HEK293 (cell line): ENCODE measurements at regions not wholly inside any gene's neighbourhood (a gene's known extent, or its start where the extent isn't known, plus 50 kb on each side); places are given as distances from the start of the nearest gene placed in this dataset.
A peak's percentile ranks its signal among the peaks of the same experiment; 100 is the strongest.

ENCODE experiments used
- CTCF ChIA-PET: fragments of 350-600 bp; formaldehyde crosslinking; extraction: SDS; loops from one replicate; lab custom pipeline; 2021; ENCODE audit warnings: antibody characterized with exemption; lab: Yijun Ruan, JAX
- POLR2A ChIA-PET: fragments of 300-600 bp; formaldehyde crosslinking; extraction: SDS; loops from one replicate; lab custom pipeline; 2020; ENCODE audit warnings: antibody characterized with exemption, inconsistent platforms; lab: Yijun Ruan, JAX
- H3K27ac ChIP-seq: fragments of 200-500 bp; sonication (Bioruptor generic); 2 replicates; pipeline ENCODE4 v1.5.1; 2014; ENCODE audit warnings: low read depth, low read length, control low read depth, inconsistent platforms; ENCODE audit errors: extremely low read depth
- H3K36me3 ChIP-seq, 2 experiments: fragments of 200-500 bp in 1 of 2; sonication (Bioruptor generic) in 1 of 2; 1 replicate in 1 of 2; 2 replicates in 1 of 2; pipeline ENCODE4 v1.5.1; 2014 to 2017; ENCODE audit warnings: inconsistent platforms in 2 of 2, low read length in 2 of 2; ENCODE audit not compliant: control insufficient read depth in 2 of 2, insufficient read depth in 1 of 2
- H3K4me1 ChIP-seq: fragments of 200-500 bp; sonication (Bioruptor generic); 2 replicates; pipeline ENCODE4 v1.5.1; 2014; ENCODE audit warnings: mild to moderate bottlenecking, low read length, inconsistent platforms; ENCODE audit not compliant: control insufficient read depth, insufficient read depth
- H3K4me3 ChIP-seq: 2 replicates; pipeline ENCODE4 v1.5.1; 2011; ENCODE audit warnings: low read depth, mild to moderate bottlenecking, control low read depth, low read length, moderate library complexity
- H3K9me3 ChIP-seq: fragments of 200-500 bp; sonication (Bioruptor generic); 2 replicates; pipeline ENCODE4 v1.5.1; 2014; ENCODE audit warnings: low read depth, low read length, inconsistent platforms; ENCODE audit not compliant: control insufficient read depth, insufficient read depth
- ELK4 ChIP-seq: IDR thresholded peaks from 2 replicates; pipeline ENCODE4 v1.6.1; 2011; ENCODE audit warnings: mild to moderate bottlenecking, low read depth, low read length, borderline replicate concordance
- GLIS2 ChIP-seq: fragments of 450-650 bp; formaldehyde crosslinking; IDR thresholded peaks from 2 replicates; pipeline ENCODE4 v1.5.1; 2016; ENCODE audit warnings: missing biosample characterization, missing genetic modification characterization
- HIC1 ChIP-seq: fragments of 450-650 bp; formaldehyde crosslinking; IDR thresholded peaks from 2 replicates; pipeline ENCODE4 v1.5.1; 2016; ENCODE audit warnings: missing biosample characterization, missing genetic modification characterization
- KLF1 ChIP-seq: fragments of 450-650 bp; formaldehyde crosslinking; IDR thresholded peaks from 2 replicates; pipeline ENCODE4 v1.5.1; 2016; ENCODE audit warnings: missing biosample characterization, missing genetic modification characterization
- MZF1 ChIP-seq: fragments of 450-650 bp; formaldehyde crosslinking; IDR thresholded peaks from 2 replicates; pipeline ENCODE4 v1.5.1; 2017; ENCODE audit warnings: missing biosample characterization, missing genetic modification characterization, borderline replicate concordance
- SCRT2 ChIP-seq: fragments of 450-650 bp; formaldehyde crosslinking; IDR thresholded peaks from 2 replicates; pipeline ENCODE4 v1.5.1; 2016; ENCODE audit warnings: missing biosample characterization, missing genetic modification characterization
- SP3 ChIP-seq: fragments of 450-650 bp; formaldehyde crosslinking; IDR thresholded peaks from 2 replicates; pipeline ENCODE4 v1.5.1; 2016; ENCODE audit warnings: missing biosample characterization, missing genetic modification characterization
- SP7 ChIP-seq: fragments of 450-650 bp; formaldehyde crosslinking; IDR thresholded peaks from 2 replicates; pipeline ENCODE4 v1.5.1; 2016; ENCODE audit warnings: missing biosample characterization, missing genetic modification characterization
- ZNF10 ChIP-seq: fragments of 450-650 bp; formaldehyde crosslinking; IDR thresholded peaks from 2 replicates; pipeline ENCODE4 v1.5.1; 2017; ENCODE audit warnings: missing biosample characterization, missing genetic modification characterization
- ZNF132 ChIP-seq: fragments of 450-650 bp; formaldehyde crosslinking; IDR thresholded peaks from 2 replicates; pipeline ENCODE4 v1.5.1; 2017; ENCODE audit warnings: missing biosample characterization, missing genetic modification characterization, borderline replicate concordance
- ZNF175 ChIP-seq: fragments of 450-650 bp; formaldehyde crosslinking; IDR thresholded peaks from 2 replicates; pipeline ENCODE4 v1.5.1; 2016; ENCODE audit warnings: missing biosample characterization, missing genetic modification characterization
- ZNF184 ChIP-seq: fragments of 450-650 bp; IDR thresholded peaks from 2 replicates; pipeline ENCODE4 v1.5.1; 2018; ENCODE audit warnings: missing biosample characterization, mild to moderate bottlenecking, missing genetic modification characterization
- ZNF19 ChIP-seq: fragments of 450-650 bp; formaldehyde crosslinking; IDR thresholded peaks from 2 replicates; pipeline ENCODE4; 2016; ENCODE audit warnings: missing biosample characterization, missing genetic modification characterization, low read depth
- ZNF24 ChIP-seq: fragments of 450-650 bp; formaldehyde crosslinking; IDR thresholded peaks from 2 replicates; pipeline ENCODE4 v1.5.1; 2016; ENCODE audit warnings: missing biosample characterization, missing genetic modification characterization
- ZNF335 ChIP-seq: fragments of 450-650 bp; formaldehyde crosslinking; conservative IDR thresholded peaks from 2 replicates; pipeline ENCODE4 v1.5.1; 2016; ENCODE audit warnings: missing biosample characterization, missing genetic modification characterization
- ZNF398 ChIP-seq: fragments of 450-650 bp; formaldehyde crosslinking; IDR thresholded peaks from 2 replicates; pipeline ENCODE4 v1.5.1; 2017; ENCODE audit warnings: missing biosample characterization, missing genetic modification characterization
- ZNF513 ChIP-seq: fragments of 450-650 bp; IDR thresholded peaks from 2 replicates; pipeline ENCODE4 v1.5.1; 2018; ENCODE audit warnings: missing biosample characterization, missing genetic modification characterization
- ZNF555 ChIP-seq: fragments of 450-650 bp; formaldehyde crosslinking; conservative IDR thresholded peaks from 2 replicates; pipeline ENCODE4 v1.5.1; 2017; ENCODE audit warnings: missing biosample characterization, mild to moderate bottlenecking, missing genetic modification characterization, inconsistent platforms
- ZNF660 ChIP-seq: fragments of 450-650 bp; IDR thresholded peaks from 2 replicates; pipeline ENCODE4 v1.5.1; 2018; ENCODE audit warnings: missing biosample characterization, mild to moderate bottlenecking, missing genetic modification characterization
- ZNF692 ChIP-seq: fragments of 450-650 bp; formaldehyde crosslinking; IDR thresholded peaks from 2 replicates; pipeline ENCODE4 v1.5.1; 2016; ENCODE audit warnings: missing biosample characterization, missing genetic modification characterization
- ZSCAN16 ChIP-seq: fragments of 450-650 bp; formaldehyde crosslinking; IDR thresholded peaks from 2 replicates; pipeline ENCODE4 v1.5.1; 2016; ENCODE audit warnings: missing biosample characterization, missing genetic modification characterization
- ZSCAN30 ChIP-seq: fragments of 450-650 bp; IDR thresholded peaks from 2 replicates; pipeline ENCODE4 v1.5.1; 2018; ENCODE audit warnings: missing biosample characterization, mild to moderate bottlenecking, missing genetic modification characterization, moderate library complexity

- no peaks in the 10 kb centered on the region for H3K4me1 ChIP-seq
- no peaks in the 10 kb centered on the region for H3K36me3 ChIP-seq
- H3K4me3 ChIP-seq: no peak overlapping the region
- ChIA-PET POLR2A (interaction anchor here (1.0 kb wide), 1 partner anchor 1016 kb away, joined by 3 read pairs; no protein-coding TSS in a partner anchor), CTCF (interaction anchor here (0.6 to 1.6 kb wide), 8 partner anchors 11 to 408 kb away, joined by 3 read pairs; no protein-coding TSS in a partner anchor)
- H3K27ac ChIP-seq: no peak overlapping the region
- TF ChIP-seq ZNF175 (no peak), ZNF184 (0 out of 2 replicates have a peak, but pooled peaks have one; percentile 23), ZNF335 (tag by site-specific recombination) (peak; percentile 57), GLIS2 (tag by site-specific recombination) (no peak), ZNF24 (peak; percentile 64; the same call in 1 of the 2 replicates), ZNF660 (tag by site-specific recombination) (peak; percentile 87; the same call in 1 of the 2 replicates), SP7 (tag by site-specific recombination) (peak; percentile 44; the same call in 1 of the 2 replicates)
- H3K9me3 ChIP-seq: no peaks in the 10 kb centered on the region
Measured at GRCh38 chr6:150301846-150302519, 66.8 kb upstream of the IYD start.

GRCh38 chr6:150302520-150303176 lies 66.2 kb upstream of the IYD start:
- ChIA-PET POLR2A (interaction anchor here (1.0 kb wide), 1 partner anchor 1015 kb away, joined by 3 read pairs; no protein-coding TSS in a partner anchor), CTCF (interaction anchor here (0.6 to 1.3 kb wide), 3 partner anchors 18 to 227 kb away, joined by 3 read pairs; no protein-coding TSS in a partner anchor)
- Histone ChIP-seq H3K4me3 (no peak overlapping the region), H3K36me3 (no peaks in the 10 kb centered on the region), H3K4me1 (no peaks in the 10 kb centered on the region), H3K27ac (no peak overlapping the region), H3K9me3 (no peaks in the 10 kb centered on the region)
- 0 out of 2 replicates have a peak, but pooled peaks have one; percentile 10 for TF ChIP-seq ZNF335 (tag by site-specific recombination)
- TF ChIP-seq ZNF19 (tag by site-specific recombination): no peak

- no peak overlapping the region for H3K4me3 ChIP-seq
- no peaks in the 10 kb centered on the region for H3K4me1 ChIP-seq
- H3K36me3 ChIP-seq: no peaks in the 10 kb centered on the region
- ChIA-PET CTCF (interaction anchor here (1.3 kb wide), 1 partner anchor 222 kb away, joined by 3 read pairs; no protein-coding TSS in a partner anchor), POLR2A (no interaction called here)
- no peak overlapping the region for H3K27ac ChIP-seq
- H3K9me3 ChIP-seq: no peaks in the 10 kb centered on the region
- TF ChIP-seq MZF1: no peak
- TF ChIP-seq ELK4: no peak
- no peak for TF ChIP-seq KLF1 (tag by site-specific recombination)
- TF ChIP-seq HIC1 (tag by site-specific recombination): no peak
- TF ChIP-seq ZNF692 (tag by site-specific recombination): no peak
- TF ChIP-seq ZNF513 (tag by site-specific recombination): no peak
- TF ChIP-seq ZNF10 (tag by site-specific recombination): no peak
- TF ChIP-seq SCRT2 (tag by site-specific recombination): no peak
- TF ChIP-seq ZSCAN30 (tag by site-specific recombination): no peak
- no peak for TF ChIP-seq SP3
- no peak for TF ChIP-seq ZSCAN16
- no peak for TF ChIP-seq ZNF132 (tag by site-specific recombination)
- TF ChIP-seq ZNF555 (tag by site-specific recombination): no peak
- no peak for TF ChIP-seq ZNF398 (tag by site-specific recombination)
Measured at GRCh38 chr6:150303256-150303655, 65.6 kb upstream of the IYD start.
